K562 (cell line): ENCODE measurements at regions not wholly inside any gene's neighbourhood (a gene's known extent, or its start where the extent isn't known, plus 50 kb on each side); places are given as distances from the start of the nearest gene placed in this dataset.

Experiments used
- ATAC-seq: fragments of 200-7000 bp; cut with Tn5 transposase; 3 replicates; pipeline ENCODE4 v1.9.1; 2020; ENCODE audit warnings: moderate library complexity
- BruUV-seq: library from RNA; stranded (reverse); fragments of 400-500 nt; replicated peaks from 2 replicates; lab custom pipeline; 2021; lab: Mats Ljungman, UMichigan
- CTCF ChIA-PET: fragments of 300-600 bp; formaldehyde crosslinking; extraction: SDS; loops from one replicate; lab custom pipeline; 2021; ENCODE audit warnings: low intra/inter-chr PET ratio; lab: Yijun Ruan, JAX
- POLR2A ChIA-PET: fragments of 300-600, 350-650 bp; sonication (Branson Sonifier 250); formaldehyde crosslinking; extraction: SDS; loops from one replicate; lab custom pipeline; 2021; ENCODE audit warnings: antibody characterized with exemption, inconsistent platforms; lab: Yijun Ruan, JAX
- DNase-seq, 4 experiments: peaks; one replicate each; pipeline versions ENCODE4 v3.0.0 to v3.0.0-alpha.2; 2011 to 2018; ENCODE audit warnings: low spot score in 3 of 4, mixed read lengths in 3 of 4; ENCODE audit errors: extremely low read depth in 1 of 4
- FAIRE-seq: peaks from 2 replicates; lab custom pipeline; 2011; peaks lifted over from hg19 to GRCh38; lab: Jason Lieb, UNC
- H2AFZ ChIP-seq: 2 replicates; pipeline ENCODE4 v1.6.0; 2011; ENCODE audit warnings: low read depth, low read length, control low read depth, inconsistent platforms
- H3K27ac ChIP-seq: fragments of 200-600 bp; 3 replicates; pipeline ENCODE4 v1.8.0; 2011; ENCODE audit warnings: low read depth, mild to moderate bottlenecking, control low read depth, inconsistent platforms, low read length, moderate library complexity, mixed read lengths; ENCODE audit errors: extremely low read depth
- H3K27me3 ChIP-seq, 2 experiments: fragments of 300-600 bp in 1 of 2; 2 replicates in 1 of 2; 3 replicates in 1 of 2; pipeline versions ENCODE4 v1.6.0 to v1.8.0; 2011; ENCODE audit warnings: inconsistent platforms in 2 of 2, low read length in 2 of 2, mild to moderate bottlenecking in 1 of 2, mixed read lengths in 1 of 2, moderate library complexity in 1 of 2; ENCODE audit not compliant: control insufficient read depth in 2 of 2, insufficient read depth in 2 of 2
- H3K36me3 ChIP-seq: fragments of 300-600 bp; 3 replicates; pipeline ENCODE4 v1.8.0; 2011; ENCODE audit warnings: mild to moderate bottlenecking, low read length, inconsistent platforms; ENCODE audit not compliant: control insufficient read depth, insufficient read depth
- H3K4me1 ChIP-seq, 2 experiments: fragments of 200-600 bp in 1 of 2; replicated peaks in 1 of 2; 2 replicates in 1 of 2; 3 replicates in 1 of 2; pipeline versions ENCODE4 v1.5.1 to v1.8.0; 2011; ENCODE audit warnings: inconsistent platforms in 2 of 2, low read length in 2 of 2, mild to moderate bottlenecking in 1 of 2, mixed read lengths in 1 of 2, moderate library complexity in 1 of 2; ENCODE audit not compliant: control insufficient read depth in 2 of 2, insufficient read depth in 2 of 2
- H3K4me2 ChIP-seq: 2 replicates; pipeline ENCODE4 v1.6.1; 2011; ENCODE audit warnings: low read length, control low read depth, inconsistent platforms, mixed read lengths; ENCODE audit not compliant: insufficient read depth
- H3K4me3 ChIP-seq: fragments of 200-600 bp; sonication (generic), shearing (Covaris generic); 2 replicates; pipeline ENCODE4 v1.5.1; 2016; ENCODE audit warnings: control low read depth, inconsistent platforms
- H3K79me2 ChIP-seq: fragments of 200-600 bp; 3 replicates; pipeline ENCODE4 v1.8.0; 2011; ENCODE audit warnings: low read length, inconsistent platforms; ENCODE audit not compliant: control insufficient read depth, insufficient read depth
- H3K9ac ChIP-seq, 2 experiments: 2 replicates each; pipeline versions ENCODE4 v1.6.0 to v1.6.1; 2011; ENCODE audit warnings: low read depth in 2 of 2, low read length in 2 of 2, control low read depth in 1 of 2, inconsistent platforms in 1 of 2, mild to moderate bottlenecking in 1 of 2, mixed read lengths in 1 of 2; ENCODE audit not compliant: insufficient read depth in 1 of 2
- H3K9me1 ChIP-seq: one replicate; pipeline ENCODE4 v1.6.0; 2011; ENCODE audit warnings: inconsistent platforms, mild to moderate bottlenecking, low read length, moderate library complexity; ENCODE audit not compliant: control insufficient read depth, insufficient read depth
- H3K9me3 ChIP-seq: replicated peaks from 2 replicates; pipeline ENCODE4 v1.5.1; 2011; ENCODE audit warnings: low read depth, low read length, inconsistent platforms; ENCODE audit not compliant: control insufficient read depth, insufficient read depth
- H4K20me1 ChIP-seq: replicated peaks from 2 replicates; pipeline ENCODE4 v1.6.1; 2011; ENCODE audit warnings: low read length, inconsistent platforms, mixed read lengths; ENCODE audit not compliant: control insufficient read depth, insufficient read depth
- ASH1L ChIP-seq: fragments of 450-650 bp; IDR thresholded peaks from 2 replicates; pipeline ENCODE4 v1.6.1; 2018; ENCODE audit warnings: borderline replicate concordance, mild to moderate bottlenecking, low read depth; ENCODE audit not compliant: partially characterized antibody
- BRF2 ChIP-seq: IDR thresholded peaks from 3 replicates; pipeline ENCODE4 v1.6.1; 2011; ENCODE audit warnings: borderline replicate concordance, mild to moderate bottlenecking; ENCODE audit not compliant: insufficient read length, insufficient read depth
- FIP1L1 ChIP-seq: fragments of 200-400 bp; formaldehyde crosslinking; IDR thresholded peaks from 2 replicates; pipeline ENCODE4 v1.6.1; 2018; ENCODE audit warnings: mild to moderate bottlenecking, low read depth, low read length; ENCODE audit not compliant: poor library complexity, severe bottlenecking
- MBD2 ChIP-seq: sonication (generic); IDR thresholded peaks from 2 replicates; pipeline ENCODE4 v1.6.1; 2016; ENCODE audit warnings: low read depth, borderline replicate concordance
- NCOA6 ChIP-seq: fragments of 450-650 bp; IDR thresholded peaks from 2 replicates; pipeline ENCODE4 v1.6.1; 2017; ENCODE audit warnings: mild to moderate bottlenecking
- PPARD ChIP-seq: fragments of 250-450 bp; sonication (Bioruptor Pico); IDR thresholded peaks from 2 replicates; pipeline ENCODE4 v1.8.0; 2022; ENCODE audit warnings: inconsistent platforms, mild to moderate bottlenecking, moderate library complexity
- SREBF1 ChIP-seq: fragments of 150-350 bp; IDR thresholded peaks from 2 replicates; pipeline ENCODE4 v1.6.1; 2014; ENCODE audit warnings: antibody characterized with exemption, low read depth, low read length, borderline replicate concordance
- TEAD1 ChIP-seq, 2 experiments: fragments of 450-650 bp in 1 of 2; sonication (generic) in 1 of 2; formaldehyde crosslinking; IDR thresholded peaks; 2 replicates each; pipeline versions ENCODE4 v1.4.0 to v1.8.0; 2020 to 2022; ENCODE audit warnings: mild to moderate bottlenecking in 2 of 2, missing genetic modification reagents in 1 of 2
- TEAD2 ChIP-seq: fragments of 450-650 bp; IDR thresholded peaks from 2 replicates; pipeline ENCODE4 v1.6.1; 2016; ENCODE audit warnings: missing genetic modification characterization, control low read depth, missing compliant biosample characterization
- TSHZ1 ChIP-seq: fragments of 250-450 bp; sonication (Bioruptor Pico); IDR thresholded peaks from 2 replicates; pipeline ENCODE4 v1.4.0; 2020; ENCODE audit warnings: mild to moderate bottlenecking, moderate library complexity
- ZBTB1 ChIP-seq: sonication (generic); formaldehyde crosslinking; IDR thresholded peaks from 2 replicates; pipeline ENCODE4 v1.8.1; 2023; ENCODE audit warnings: missing genetic modification reagents, low read depth, mild to moderate bottlenecking, borderline replicate concordance
- ZFP91 ChIP-seq: sonication (generic); formaldehyde crosslinking; IDR thresholded peaks from 2 replicates; pipeline ENCODE4 v1.8.0; 2022; ENCODE audit warnings: mild to moderate bottlenecking, missing genetic modification reagents
- ZNF695 ChIP-seq: fragments of 450-650 bp; formaldehyde crosslinking; IDR thresholded peaks from 2 replicates; pipeline ENCODE4 v1.4.0; 2020; ENCODE audit warnings: mild to moderate bottlenecking, moderate library complexity
- ZNF79 ChIP-seq: fragments of 250-450 bp; sonication (Bioruptor Pico); IDR thresholded peaks from 2 replicates; pipeline ENCODE4 v1.4.0; 2020; ENCODE audit warnings: low read depth, mild to moderate bottlenecking, moderate library complexity
- WGBS: fragments of 100-300 bp; shearing (Covaris generic); methylation state at CpG from one replicate; pipeline ENCODE4 v1.1.6; 2016; ENCODE audit warnings: low coverage, mixed read lengths; ENCODE audit not compliant: insufficient coverage; ENCODE audit errors: missing lambda C conversion rate; 5-methylcytosine and 5-hydroxymethylcytosine counted together
- in situ Hi-C: fragments of 300-500 bp; cut with MboI; formaldehyde crosslinking; loops from 4 replicates; pipeline ENCODE4 v1.15.0; 2018; ENCODE audit warnings: inconsistent platforms, mixed read lengths
- intact Hi-C: fragments of 100-400 bp; cut with micrococcal nuclease; formaldehyde crosslinking; loops from 2 replicates; pipeline ENCODE4 v1.14.2; 2022

GRCh38 chr5:133844836-133845235, 123.6 kb downstream of the C5orf15 start:
- in situ Hi-C loops: no loop called here
- Histone ChIP-seq H3K27me3 (peaks cover 19 to 71% of the 10 kb centered on the region in 2 experiments), H3K4me2 (no peak overlapping the region), H2AFZ (no peak overlapping the region), H3K27ac (no peak overlapping the region), H3K9ac (no peak overlapping the region), H3K36me3 (no peaks in the 10 kb centered on the region), H3K9me1 (no peaks in the 10 kb centered on the region), H4K20me1 (0 out of 2 replicates have a peak, but pooled peaks cover 3% of the 10 kb centered on the region), H3K9me3 (no peaks in the 10 kb centered on the region), H3K4me1 (no peaks in the 10 kb centered on the region), H3K79me2 (no peaks in the 10 kb centered on the region), H3K4me3 (no peak overlapping the region)
- FAIRE-seq: no peak
- no peak for DNase-seq
- intact Hi-C loops: no loop called here
- BruUV-seq: no TSS peak
- no peak for TF ChIP-seq TEAD1 (CRISPR knock-in tag; IDR thresholded peaks at IDR 0.05)
- TF ChIP-seq FIP1L1: no peak
- TF ChIP-seq BRF2: no peak
- no peak for TF ChIP-seq TEAD2 (tag)
- TF ChIP-seq MBD2: no peak
- no peak for TF ChIP-seq ZFP91 (CRISPR knock-in tag)
- TF ChIP-seq NCOA6: no peak
- TF ChIP-seq TSHZ1 (CRISPR knock-in tag): no peak
- TF ChIP-seq ZNF695: no peak
- no peak for TF ChIP-seq SREBF1
- TF ChIP-seq ASH1L: no peak
- TF ChIP-seq ZBTB1 (CRISPR knock-in tag): no peak
- no peak for TF ChIP-seq PPARD (CRISPR knock-in tag)
- TF ChIP-seq ZNF79 (CRISPR knock-in tag): no peak
- ATAC-seq: no peak
- ChIA-PET CTCF (no interaction called here), POLR2A (interaction anchor here (0.9 kb wide), 1 partner anchor 23 kb away, joined by 3 read pairs; no protein-coding TSS in a partner anchor)
- WGBS: 1% methylated on average over 7 of the region's 8 CpGs
